ENCODE measurements at regions not wholly inside any gene's neighbourhood (a gene's known extent, or its start where the extent isn't known, plus 50 kb on each side); places are given as distances from the start of the nearest gene placed in this dataset.

DNA sequence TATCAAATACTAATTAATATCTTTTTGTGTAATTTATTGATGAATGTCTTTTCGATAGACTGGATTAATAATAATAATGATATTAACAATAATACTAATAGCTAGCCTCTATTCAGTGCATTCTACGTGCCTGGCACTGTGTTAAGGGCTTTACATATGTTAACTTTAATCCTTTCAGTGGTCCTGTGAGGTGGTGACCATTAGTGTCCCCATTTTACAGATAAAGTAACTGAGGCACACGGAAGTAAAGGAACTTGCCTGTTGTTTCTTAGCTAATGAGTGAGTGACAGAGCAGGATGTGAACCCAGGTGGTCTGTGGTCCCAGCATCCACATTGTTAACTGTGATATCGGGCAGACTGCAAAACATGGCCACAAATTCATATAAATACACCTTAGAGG lies 335.7 kb upstream of the PROX1 start:
- TF ChIP-seq, protein P1, sequence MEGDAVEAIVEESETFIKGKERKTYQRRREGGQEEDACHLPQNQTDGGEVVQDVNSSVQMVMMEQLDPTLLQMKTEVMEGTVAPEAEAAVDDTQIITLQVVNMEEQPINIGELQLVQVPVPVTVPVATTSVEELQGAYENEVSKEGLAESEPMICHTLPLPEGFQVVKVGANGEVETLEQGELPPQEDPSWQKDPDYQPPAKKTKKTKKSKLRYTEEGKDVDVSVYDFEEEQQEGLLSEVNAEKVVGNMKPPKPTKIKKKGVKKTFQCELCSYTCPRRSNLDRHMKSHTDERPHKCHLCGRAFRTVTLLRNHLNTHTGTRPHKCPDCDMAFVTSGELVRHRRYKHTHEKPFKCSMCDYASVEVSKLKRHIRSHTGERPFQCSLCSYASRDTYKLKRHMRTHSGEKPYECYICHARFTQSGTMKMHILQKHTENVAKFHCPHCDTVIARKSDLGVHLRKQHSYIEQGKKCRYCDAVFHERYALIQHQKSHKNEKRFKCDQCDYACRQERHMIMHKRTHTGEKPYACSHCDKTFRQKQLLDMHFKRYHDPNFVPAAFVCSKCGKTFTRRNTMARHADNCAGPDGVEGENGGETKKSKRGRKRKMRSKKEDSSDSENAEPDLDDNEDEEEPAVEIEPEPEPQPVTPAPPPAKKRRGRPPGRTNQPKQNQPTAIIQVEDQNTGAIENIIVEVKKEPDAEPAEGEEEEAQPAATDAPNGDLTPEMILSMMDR (IDR thresholded peaks at IDR 0.05; ENCODE audit: low read depth, low read length) = no peak
- TF ChIP-seq EZH2phosphoT487 (IDR thresholded peaks at IDR 0.05; ENCODE audit: low read depth) = no peak
